ENCODE measurements at regions not wholly inside any gene's neighbourhood (a gene's known extent, or its start where the extent isn't known, plus 50 kb on each side); places are given as distances from the start of the nearest gene placed in this dataset.

GRCh38 chr3:81951636-81952035, 190.2 kb upstream of the GBE1 start:
- no peak for DNase-seq

- no peak for DNase-seq
These were observed 189.7 kb upstream of the GBE1 start for GRCh38 chr3:81951106-81951505.

GRCh38 chr3:81947359-81947758, 185.9 kb upstream of the GBE1 start:
- no peak for DNase-seq

GRCh38 chr3:81938681-81939080, 177.2 kb upstream of the GBE1 start:
- DNase-seq, result no peak

- DNase-seq, result no peak
These were observed 175.4 kb upstream of the GBE1 start for GRCh38 chr3:81936817-81937216.

GRCh38 chr3:81932681-81933080, 171.2 kb upstream of the GBE1 start:
- no peak for DNase-seq

GRCh38 chr3:81931265-81932251, 170.1 kb upstream of the GBE1 start:
- DNase-seq, result no peak

- DNase-seq, result peak in 1 of 2 experiments; percentile 13
These were observed 168.3 kb upstream of the GBE1 start for GRCh38 chr3:81929697-81930096.

GRCh38 chr3:81927811-81928210, 166.4 kb upstream of the GBE1 start:
- DNase-seq, result no peak

- no peak for DNase-seq
These were observed 163.9 kb upstream of the GBE1 start for GRCh38 chr3:81925385-81925784.

GRCh38 chr3:81923038-81923437, 161.6 kb upstream of the GBE1 start:
- no peak for DNase-seq

- no peak for DNase-seq
These were observed 161.0 kb upstream of the GBE1 start for GRCh38 chr3:81922404-81922803.

- DNase-seq, result no peak
These were observed 159.4 kb upstream of the GBE1 start for GRCh38 chr3:81920816-81921215.

GRCh38 chr3:81916890-81917289, 155.4 kb upstream of the GBE1 start:
- DNase-seq, result no peak

- no peak for DNase-seq
These were observed 152.6 kb upstream of the GBE1 start for GRCh38 chr3:81913886-81914663.

- DNase-seq, result no peak
These were observed 149.8 kb upstream of the GBE1 start for GRCh38 chr3:81911221-81911620.

- DNase-seq, result peak; percentile 10 to 38
These were observed 148.9 kb upstream of the GBE1 start for GRCh38 chr3:81910244-81910852.

GRCh38 chr3:81909796-81910195, 148.4 kb upstream of the GBE1 start:
- no peak for DNase-seq

GRCh38 chr3:81908561-81908960, 147.1 kb upstream of the GBE1 start:
- DNase-seq, result no peak

- DNase-seq, result no peak
These were observed 136.9 kb upstream of the GBE1 start for GRCh38 chr3:81898336-81898735.

GRCh38 chr3:81894598-81894997, 133.2 kb upstream of the GBE1 start:
- DNase-seq, result no peak

GRCh38 chr3:81891055-81891895, 129.8 kb upstream of the GBE1 start:
- peak; percentile 48 to 85 for DNase-seq

All from NCI-H2081 (cell line).